CD14-positive monocyte (primary cell): ENCODE measurements at regions not wholly inside any gene's neighbourhood (a gene's known extent, or its start where the extent isn't known, plus 50 kb on each side); places are given as distances from the start of the nearest gene placed in this dataset.

Experiments
- DNase-seq, 3 donors: peaks; one replicate each; pipeline ENCODE4 v3.0.0-alpha.2; 2011 to 2022
- H2AFZ ChIP-seq: 2 replicates; pipeline ENCODE4 v1.6.0; 2012; ENCODE audit warnings: mild to moderate bottlenecking, low read depth, low read length, inconsistent platforms; ENCODE audit not compliant: insufficient read depth, poor library complexity, severe bottlenecking
- H3K27ac ChIP-seq, 2 donors: 1 replicate in 1 of 2; 2 replicates in 1 of 2; pipeline ENCODE4 v1.5.1; 2012 to 2013; ENCODE audit warnings: low read length in 2 of 2, control low read depth in 1 of 2, inconsistent platforms in 1 of 2, low read depth in 1 of 2, mild to moderate bottlenecking in 1 of 2
- H3K27me3 ChIP-seq, 2 donors: one replicate each; pipeline versions ENCODE4 v1.6.0 to v1.6.1; 2011 to 2013; ENCODE audit warnings: low read length in 2 of 2; ENCODE audit not compliant: control insufficient read depth in 2 of 2, insufficient read depth in 2 of 2
- H3K36me3 ChIP-seq, 2 donors: replicated peaks in 1 of 2; 1 replicate in 1 of 2; 2 replicates in 1 of 2; pipeline versions ENCODE4 v1.5.1 to v1.6.1; 2012 to 2013; ENCODE audit warnings: low read length in 2 of 2, control low read depth in 1 of 2, inconsistent platforms in 1 of 2, mild to moderate bottlenecking in 1 of 2; ENCODE audit not compliant: insufficient read depth in 2 of 2, control insufficient read depth in 1 of 2
- H3K4me1 ChIP-seq, 2 donors: 1 replicate in 1 of 2; 2 replicates in 1 of 2; pipeline versions ENCODE4 v1.5.1 to v1.6.1; 2012 to 2013; ENCODE audit warnings: low read length in 2 of 2, control low read depth in 1 of 2, inconsistent platforms in 1 of 2, mild to moderate bottlenecking in 1 of 2, moderate library complexity in 1 of 2; ENCODE audit not compliant: insufficient read depth in 2 of 2, control insufficient read depth in 1 of 2
- H3K4me2 ChIP-seq: replicated peaks from 2 replicates; pipeline ENCODE3; 2012; ENCODE audit warnings: low read length, moderate library complexity, mild to moderate bottlenecking; ENCODE audit not compliant: poor library complexity, severe bottlenecking; ENCODE audit errors: extremely low read depth
- H3K4me3 ChIP-seq, 3 experiments: fragments of 200-600 bp in 1 of 3; sonication (generic) in 1 of 3; replicated peaks in 1 of 3; 1 replicate in 2 of 3; 2 replicates in 1 of 3; pipeline ENCODE4 v1.5.1; 2011 to 2013; ENCODE audit warnings: low read length in 3 of 3, mild to moderate bottlenecking in 3 of 3, control low read depth in 2 of 3, low read depth in 2 of 3, inconsistent platforms in 1 of 3, moderate library complexity in 1 of 3
- H3K79me2 ChIP-seq: 2 replicates; pipeline ENCODE4 v1.6.0; 2012; ENCODE audit warnings: mild to moderate bottlenecking, control low read depth, inconsistent platforms, low read length, moderate library complexity; ENCODE audit not compliant: insufficient read depth
- H3K9ac ChIP-seq: 2 replicates; pipeline ENCODE4 v1.6.0; 2017; ENCODE audit warnings: low read length, mild to moderate bottlenecking; ENCODE audit not compliant: insufficient read depth, poor library complexity, severe bottlenecking
- H3K9me3 ChIP-seq, 2 donors: replicated peaks in 1 of 2; 1 replicate in 1 of 2; 2 replicates in 1 of 2; pipeline versions ENCODE4 v1.5.1 to v1.6.1; 2012 to 2013; ENCODE audit warnings: low read length in 2 of 2, control low read depth in 1 of 2; ENCODE audit not compliant: control insufficient read depth in 1 of 2, insufficient read depth in 1 of 2
- H4K20me1 ChIP-seq: 2 replicates; pipeline ENCODE4 v1.6.0; 2012; ENCODE audit warnings: mild to moderate bottlenecking, low read length, control low read depth, moderate library complexity; ENCODE audit not compliant: insufficient read depth
- H3K27ac Mint-ChIP-seq, 7 donors: one replicate each; pipeline ENCODE4 v1.8.0; 2020; ENCODE audit warnings: mild to moderate bottlenecking in 7 of 7, mixed read lengths in 7 of 7, moderate library complexity in 6 of 7, inconsistent platforms in 2 of 7
- H3K27me3 Mint-ChIP-seq, 3 donors: one replicate each; pipeline ENCODE4 v1.8.0; 2021 to 2022; ENCODE audit warnings: low read depth in 3 of 3, mild to moderate bottlenecking in 3 of 3, mixed read lengths in 3 of 3, moderate library complexity in 3 of 3, inconsistent platforms in 1 of 3
- H3K36me3 Mint-ChIP-seq, 2 donors: one replicate each; pipeline ENCODE4 v1.8.0; 2020; ENCODE audit warnings: mixed read lengths in 2 of 2, inconsistent platforms in 1 of 2, mild to moderate bottlenecking in 1 of 2
- H3K4me1 Mint-ChIP-seq: one replicate; pipeline ENCODE4 v1.8.0; 2020; ENCODE audit warnings: mild to moderate bottlenecking, mixed read lengths
- H3K4me3 Mint-ChIP-seq, 2 donors: one replicate each; pipeline ENCODE4 v1.8.0; 2020; ENCODE audit warnings: mild to moderate bottlenecking in 2 of 2, mixed read lengths in 2 of 2, moderate library complexity in 1 of 2
- H3K9me3 Mint-ChIP-seq, 7 donors: one replicate each; pipeline ENCODE4 v1.8.0; 2020 to 2022; ENCODE audit warnings: mixed read lengths in 7 of 7, mild to moderate bottlenecking in 6 of 7, moderate library complexity in 6 of 7, inconsistent platforms in 2 of 7
- CTCF ChIP-seq: fragments of 200-600 bp; IDR thresholded peaks from one replicate; pipeline ENCODE4 v1.8.0; 2022; ENCODE audit warnings: antibody characterized with exemption, mild to moderate bottlenecking
- intact Hi-C, 2 donors: fragments of 100-400 bp; cut with micrococcal nuclease; formaldehyde crosslinking; loops; one replicate each; pipeline versions ENCODE4 v1.15.0 to v1.15.1; 2023

GRCh38 chr21:17101696-17102095, 411.1 kb upstream of the CXADR start:
- Histone ChIP-seq H3K36me3 (no peaks in the 10 kb centered on the region), H3K9me3 (peaks cover 25 to 35% of the 10 kb centered on the region in 2 donors), H3K4me1 (no peaks in the 10 kb centered on the region), H4K20me1 (no peaks in the 10 kb centered on the region), H3K27ac (no peak overlapping the region), H3K9ac (no peak overlapping the region), H2AFZ (no peak overlapping the region), H3K79me2 (no peaks in the 10 kb centered on the region), H3K4me3 (no peak overlapping the region), H3K27me3 (no peaks in the 10 kb centered on the region), H3K4me2 (no peak overlapping the region)
- intact Hi-C loops = loop anchor here in 1 of 2 donors (10.0 kb wide), 1 partner anchor 967 kb away; no protein-coding TSS in a partner anchor
- Mint-ChIP-seq H3K4me1 (no peaks in the 10 kb centered on the region), H3K9me3 (peaks cover 12 to 34% (median 16%) of the 10 kb centered on the region in 7 donors), H3K36me3 (no peaks in the 10 kb centered on the region), H3K27ac (no peak overlapping the region), H3K4me3 (no peak overlapping the region), H3K27me3 (no peaks in the 10 kb centered on the region)
- no peak for TF ChIP-seq CTCF
- no peak for DNase-seq

GRCh38 chr21:17105932-17106331, 406.9 kb upstream of the CXADR start:
- Mint-ChIP-seq H3K27me3 (no peaks in the 10 kb centered on the region), H3K36me3 (no peaks in the 10 kb centered on the region), H3K4me1 (no peaks in the 10 kb centered on the region), H3K27ac (no peak overlapping the region), H3K9me3 (peaks cover 14 to 33% (median 19%) of the 10 kb centered on the region in 7 donors), H3K4me3 (no peak overlapping the region)
- H3K79me2 ChIP-seq = no peaks in the 10 kb centered on the region
- intact Hi-C loops = loop anchor here in 1 of 2 donors (10.0 kb wide), 1 partner anchor 971 kb away; no protein-coding TSS in a partner anchor
- no peaks in the 10 kb centered on the region for H3K36me3 ChIP-seq
- DNase-seq = no peak
- no peaks in the 10 kb centered on the region for H4K20me1 ChIP-seq
- H3K27me3 ChIP-seq = no peaks in the 10 kb centered on the region
- no peak for TF ChIP-seq CTCF
- H2AFZ ChIP-seq = no peak overlapping the region
- no peak overlapping the region for H3K4me3 ChIP-seq
- peaks cover 30 to 41% of the 10 kb centered on the region in 2 donors for H3K9me3 ChIP-seq
- H3K9ac ChIP-seq = no peak overlapping the region
- no peak overlapping the region for H3K4me2 ChIP-seq
- no peak overlapping the region for H3K27ac ChIP-seq
- no peaks in the 10 kb centered on the region for H3K4me1 ChIP-seq
